ENCODE measurements at regions not wholly inside any gene's neighbourhood (a gene's known extent, or its start where the extent isn't known, plus 50 kb on each side); places are given as distances from the start of the nearest gene placed in this dataset.

GRCh38 chr9:11003836-11004235, 391.0 kb upstream of the PTPRD start:
- TF ChIP-seq CTCF (IDR thresholded peaks at IDR 0.05; ENCODE audit: low read length), result no peak
- TF ChIP-seq EZH2phosphoT487 (IDR thresholded peaks at IDR 0.05; ENCODE audit: low read length), result no peak

Data from MM.1S (cell line).